ENCODE measurements at regions not wholly inside any gene's neighbourhood (a gene's known extent, or its start where the extent isn't known, plus 50 kb on each side); places are given as distances from the start of the nearest gene placed in this dataset.

- H3K9me3 ChIP-seq (ENCODE audit: insufficient read depth in 2 of 2, low read depth in 1 of 2, low read length in 1 of 2), result no peaks in the 10 kb centered on the region
- ChIA-PET POLR2A (ENCODE audit: partially characterized antibody) (no interaction called here), CTCF (ENCODE audit: partially characterized antibody) (interaction anchor here (0.6 kb wide), 1 partner anchor 33 kb away, joined by 4 read pairs; no protein-coding TSS in a partner anchor)
- no peak overlapping the region for H2AK5ac ChIP-seq (ENCODE audit: low read depth, low read length)
- no peak overlapping the region for H2BK15ac ChIP-seq (ENCODE audit: low read length)
- no peaks in the 10 kb centered on the region for H3K79me2 ChIP-seq (ENCODE audit: control insufficient read depth in 1 of 2, insufficient read depth in 2 of 2, low read length in 2 of 2)
- no peak overlapping the region for H4K8ac ChIP-seq (ENCODE audit: extremely low read depth, insufficient read depth, low read length)
- H2BK5ac ChIP-seq (ENCODE audit: low read depth, low read length), result no peak overlapping the region
- H3K23ac ChIP-seq (ENCODE audit: insufficient read length), result no peak overlapping the region
- no peaks in the 10 kb centered on the region for H3K79me1 ChIP-seq (ENCODE audit: low read depth, low read length)
- no peak overlapping the region for H3K27ac ChIP-seq (ENCODE audit: low read depth, low read length)
- H4K5ac ChIP-seq (ENCODE audit: insufficient read length, low read depth, low read length), result no peak overlapping the region
- H3K4me3 ChIP-seq (ENCODE audit: extremely low read depth in 1 of 4, insufficient read depth in 2 of 4, low read depth in 3 of 4, low read length in 4 of 4), result no peak overlapping the region
- H4K20me1 ChIP-seq (replicated peaks in 1 of 2; ENCODE audit: control insufficient read depth in 1 of 2, insufficient read depth in 2 of 2, low read length in 2 of 2), result no peaks in the 10 kb centered on the region
- H3K56ac ChIP-seq (replicated peaks; ENCODE audit: insufficient read length, low read depth, low read length), result no peak overlapping the region
- H3K4me1 ChIP-seq (replicated peaks in 1 of 4; ENCODE audit: control insufficient read depth in 3 of 4, insufficient read depth in 4 of 4, low read length in 3 of 4), result no peaks in the 10 kb centered on the region
- no peak overlapping the region for H2BK120ac ChIP-seq (replicated peaks; ENCODE audit: low read depth, low read length)
- no peak overlapping the region for H2BK20ac ChIP-seq (ENCODE audit: low read length)
- no peaks in the 10 kb centered on the region for H3K23me2 ChIP-seq (ENCODE audit: low read depth, low read length)
- H3K4ac ChIP-seq (replicated peaks; ENCODE audit: insufficient read length, low read depth, low read length), result no peak overlapping the region
- no peaks in the 10 kb centered on the region for H3K27me3 ChIP-seq (replicated peaks in 1 of 4; ENCODE audit: control insufficient read depth in 3 of 4, extremely low read depth in 1 of 4, insufficient read depth in 3 of 4, low read length in 3 of 4)
- FAIRE-seq (no peak), DNase-seq (ENCODE audit: low read depth in 1 of 2, low spot score in 2 of 2) (no peak)
- no peak overlapping the region for H2BK12ac ChIP-seq (ENCODE audit: low read depth, low read length)
- 88% methylated on average over 4 of the region's 4 CpGs; no CpG with 5 or more reads in 1 of the 2 experiments for WGBS, 2 experiments (ENCODE audit: extremely low coverage in 1 of 2, insufficient coverage in 1 of 2, insufficient read length in 1 of 2, insufficient replicate concordance in 2 of 2, low coverage in 1 of 2, low lambda C conversion rate in 2 of 2, missing lambda C conversion rate in 1 of 2)
- H3K18ac ChIP-seq (ENCODE audit: extremely low read depth, low read length), result no peak overlapping the region
- no peak overlapping the region for H3K4me2 ChIP-seq (ENCODE audit: insufficient read depth in 1 of 2, low read depth in 2 of 2, low read length in 2 of 2)
- no peak overlapping the region for H2AFZ ChIP-seq (ENCODE audit: low read length)
- no peaks in the 10 kb centered on the region for H3K36me3 ChIP-seq (ENCODE audit: control insufficient read depth in 2 of 4, insufficient read depth in 4 of 4, low read length in 3 of 4)
- H3K14ac ChIP-seq (ENCODE audit: insufficient read length), result no peak overlapping the region
- H4K91ac ChIP-seq (replicated peaks; ENCODE audit: insufficient read length, low read length), result no peak overlapping the region
- TF ChIP-seq FOSL1 (IDR thresholded peaks at IDR 0.05; ENCODE audit: insufficient read depth, low read depth, low read length), result no peak
- no peak for TF ChIP-seq TEAD4 (IDR thresholded peaks at IDR 0.05; ENCODE audit: low read depth, low read length)
- TF ChIP-seq SIRT6 (IDR thresholded peaks at IDR 0.05; ENCODE audit: low read length), result no peak
- no peak for TF ChIP-seq HDAC6 (IDR thresholded peaks at IDR 0.05; ENCODE audit: low read depth, low read length)
- no peak for TF ChIP-seq HDAC2 (IDR thresholded peaks at IDR 0.05; ENCODE audit: borderline replicate concordance in 1 of 2, low read depth in 2 of 2, low read length in 2 of 2)
- no peak for TF ChIP-seq TCF12 (IDR thresholded peaks at IDR 0.05; ENCODE audit: low read depth, low read length)
- no peak for TF ChIP-seq RFX5 (IDR thresholded peaks at IDR 0.05; ENCODE audit: borderline replicate concordance, low read depth, low read length)
- no peak for TF ChIP-seq BACH1 (IDR thresholded peaks at IDR 0.05; ENCODE audit: low read length)
- TF ChIP-seq SIN3A (conservative IDR thresholded peaks at IDR 0.05 in 1 of 2, IDR thresholded peaks at IDR 0.05 in 1 of 2; ENCODE audit: low read depth in 1 of 2, low read length in 2 of 2), result no peak
- no peak for TF ChIP-seq EP300 (IDR thresholded peaks at IDR 0.05; ENCODE audit: borderline replicate concordance in 1 of 2, low read depth in 2 of 2, low read length in 2 of 2)
- TF ChIP-seq KDM4A (IDR thresholded peaks at IDR 0.05; ENCODE audit: low read depth, low read length, severe bottlenecking), result no peak
- no peak overlapping the region for H3K9ac ChIP-seq (replicated peaks in 1 of 4; ENCODE audit: extremely low read depth in 1 of 4, low read depth in 3 of 4, low read length in 3 of 4)
These were observed 184.8 kb upstream of the NLGN4Y start for GRCh38 chrY:14339524-14339923.
